ENCODE measurements at regions not wholly inside any gene's neighbourhood (a gene's known extent, or its start where the extent isn't known, plus 50 kb on each side); places are given as distances from the start of the nearest gene placed in this dataset.

DNA sequence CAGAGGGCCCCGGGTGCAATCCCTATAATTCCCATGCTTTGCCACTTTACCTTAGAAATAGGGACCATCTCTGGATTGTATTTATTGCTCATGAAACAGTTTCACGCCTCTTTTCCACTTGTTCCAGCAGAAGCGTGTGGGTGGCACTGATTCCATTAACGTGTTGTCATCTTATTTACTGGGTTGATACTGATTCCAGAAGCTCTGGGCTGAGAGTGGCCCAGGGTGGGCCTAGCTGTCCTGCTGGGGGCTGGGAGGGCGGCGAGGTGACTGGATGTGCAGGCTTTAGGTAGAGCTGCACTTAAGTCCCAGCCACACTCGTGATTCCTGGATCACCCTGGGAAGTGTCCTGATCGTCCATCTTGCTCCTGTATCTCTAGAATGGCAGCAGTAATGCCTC, 155.0 kb downstream of the TEX29 start:
- DNase-seq (ENCODE audit: low spot score) = no peak

DNA sequence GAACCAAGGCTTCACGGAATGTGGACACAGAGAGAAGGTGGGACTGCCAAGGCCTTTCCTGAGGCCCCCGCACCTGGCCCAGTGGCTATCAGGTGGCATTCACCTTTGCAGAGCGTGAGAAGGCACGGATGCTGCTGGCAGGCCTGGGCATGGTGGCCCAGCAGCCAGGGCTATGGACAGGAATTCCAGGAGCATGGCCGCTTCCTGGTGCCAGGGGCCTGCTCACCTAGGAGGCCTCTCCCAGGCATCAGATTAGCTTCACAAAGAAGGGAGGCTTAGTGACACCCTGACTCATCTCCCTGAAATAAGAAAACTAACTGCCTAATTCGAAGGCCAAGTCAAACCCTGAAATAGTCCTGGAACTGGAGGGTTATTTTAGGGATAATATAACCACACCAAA, 155.8 kb downstream of the TEX29 start:
- no peak for DNase-seq (ENCODE audit: low spot score)

DNA sequence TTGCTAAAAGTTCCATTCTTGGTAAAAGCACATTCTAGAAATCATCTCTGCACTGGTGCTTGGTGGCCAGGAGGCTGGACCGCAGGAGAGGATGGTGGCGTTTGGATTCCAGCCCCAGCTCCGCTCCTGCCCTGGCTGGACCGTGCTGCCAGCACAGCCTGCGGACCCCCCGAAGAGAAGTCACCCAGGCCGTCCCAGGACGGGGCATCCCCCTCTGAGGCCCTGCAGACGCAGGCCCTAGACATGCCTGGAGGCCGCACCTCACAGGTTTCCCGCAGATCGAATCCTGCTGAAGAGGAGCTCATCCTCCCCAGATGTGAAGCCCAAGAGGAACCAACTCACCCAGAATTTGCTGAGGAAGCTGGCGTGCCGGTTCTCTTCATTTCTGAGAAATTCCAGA, 159.0 kb downstream of the TEX29 start:
- DNase-seq (ENCODE audit: low spot score) = no peak

DNA sequence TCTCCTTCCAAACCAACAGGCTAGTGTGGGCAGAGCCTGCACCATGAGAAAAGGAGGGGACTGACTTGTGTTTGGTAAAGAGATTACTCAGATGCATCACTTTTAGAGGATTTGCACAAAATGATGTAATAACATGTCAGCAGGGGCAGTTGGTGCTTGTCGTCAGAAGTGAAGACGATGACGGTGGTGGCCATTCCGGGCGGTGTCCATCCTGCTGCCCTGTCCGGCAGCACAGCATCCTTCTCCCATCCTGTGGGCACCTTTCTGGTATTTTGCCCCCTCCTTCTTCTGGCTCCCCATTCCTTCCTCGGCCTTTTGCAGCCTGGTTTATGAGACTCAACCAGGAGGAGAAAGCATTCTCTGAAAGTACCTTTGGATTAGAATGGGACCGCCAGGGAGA, 160.1 kb downstream of the TEX29 start:
- DNase-seq (ENCODE audit: low spot score) = no peak

DNA sequence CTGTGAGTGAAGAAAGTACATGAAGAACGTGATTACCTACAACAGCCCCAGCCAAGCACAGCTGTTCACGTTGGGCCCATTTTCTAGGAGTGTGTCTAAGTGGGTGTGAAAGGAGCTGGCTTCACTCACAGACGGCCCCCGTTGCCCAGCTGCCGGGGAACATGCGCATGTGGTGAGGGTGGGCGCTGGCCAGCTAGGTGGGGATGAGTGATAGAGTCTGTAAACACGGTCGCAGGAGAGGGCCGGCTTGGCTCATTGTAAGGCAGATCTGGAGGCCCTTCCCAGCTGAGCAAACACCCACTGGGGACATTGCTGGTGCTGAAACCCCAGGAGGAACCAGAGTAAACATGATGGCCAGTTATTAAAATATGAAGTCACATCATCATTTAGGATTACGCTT, 160.5 kb downstream of the TEX29 start:
- DNase-seq (ENCODE audit: low spot score) = no peak

DNA sequence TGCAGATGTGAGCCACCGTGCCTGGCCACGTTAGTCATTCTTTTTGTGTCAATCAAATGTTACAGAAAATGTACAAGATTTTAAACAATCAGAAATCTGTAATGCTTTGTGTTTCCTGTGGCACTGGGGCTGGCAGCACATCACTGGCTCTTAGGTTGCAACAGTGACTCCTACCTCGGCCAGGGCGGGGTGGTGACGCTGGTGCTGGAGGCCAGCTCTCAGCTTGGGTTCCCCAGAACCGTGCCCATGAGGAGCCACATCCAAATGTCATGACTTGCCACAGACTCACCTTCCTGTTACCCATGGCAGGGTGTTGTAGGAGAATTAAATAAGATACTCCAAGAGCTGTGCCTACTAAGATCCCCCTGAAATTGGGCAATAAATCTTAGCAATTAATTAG, 161.7 kb downstream of the TEX29 start:
- DNase-seq (ENCODE audit: low spot score) = no peak

DNA sequence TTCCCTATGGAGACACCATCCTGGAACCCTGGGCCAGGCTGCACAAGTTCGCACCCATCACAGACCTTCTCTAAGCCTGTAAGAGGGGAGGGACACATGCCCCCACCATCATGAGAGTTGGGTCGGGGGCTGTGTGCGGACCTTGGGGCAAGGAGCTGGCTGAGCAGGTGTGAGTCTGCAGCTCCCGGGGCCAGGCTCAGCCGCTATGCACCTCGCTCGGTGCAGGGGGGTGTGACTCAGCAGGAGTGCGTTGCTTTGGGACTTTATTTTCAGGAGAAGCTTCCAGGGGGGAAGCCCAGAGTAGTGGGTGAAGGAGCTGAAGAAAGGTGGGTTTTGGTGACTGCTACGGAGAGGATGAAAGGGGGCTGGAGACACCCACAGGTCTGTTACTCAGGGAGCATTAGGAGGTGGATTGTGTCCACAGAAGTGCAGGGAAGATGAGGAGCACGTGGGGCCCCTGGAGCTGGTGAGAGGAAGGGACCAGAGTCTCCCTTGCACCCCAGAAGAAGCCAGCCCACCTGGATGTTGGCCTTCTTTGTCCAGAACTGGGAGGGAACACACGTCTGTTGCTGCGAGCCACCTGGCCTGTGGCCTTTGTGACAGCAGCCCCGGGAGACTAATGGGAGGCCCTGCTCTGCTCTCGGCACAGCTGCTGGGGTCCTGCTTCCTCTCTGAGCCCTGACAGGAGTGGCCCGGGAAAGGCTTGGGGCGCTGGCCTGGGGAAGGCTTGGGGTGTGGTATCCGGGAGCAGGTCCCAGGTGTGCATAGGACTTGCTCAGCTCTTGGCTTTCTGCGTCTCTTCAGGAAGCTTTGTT, 162.6 kb downstream of the TEX29 start:
- no peak for DNase-seq (ENCODE audit: low spot score)

DNA sequence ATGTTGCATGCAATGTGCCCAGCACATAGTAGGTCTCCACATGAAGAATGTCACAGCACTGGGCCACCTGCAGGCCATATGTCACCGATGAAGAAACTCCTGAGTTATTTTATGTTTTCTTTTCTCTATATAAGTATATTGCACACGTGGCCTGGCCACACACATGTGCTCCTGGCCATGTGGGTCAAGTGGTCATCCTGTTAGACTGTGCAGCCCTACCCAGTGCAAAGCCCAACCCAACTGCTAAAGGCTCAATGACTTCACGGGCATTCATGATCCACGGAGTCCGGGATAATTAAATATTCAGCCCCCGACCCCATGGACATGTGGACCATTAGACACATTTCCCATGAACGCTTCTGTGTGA, 163.2 kb downstream of the TEX29 start:
- DNase-seq (ENCODE audit: low spot score) = no peak

DNA sequence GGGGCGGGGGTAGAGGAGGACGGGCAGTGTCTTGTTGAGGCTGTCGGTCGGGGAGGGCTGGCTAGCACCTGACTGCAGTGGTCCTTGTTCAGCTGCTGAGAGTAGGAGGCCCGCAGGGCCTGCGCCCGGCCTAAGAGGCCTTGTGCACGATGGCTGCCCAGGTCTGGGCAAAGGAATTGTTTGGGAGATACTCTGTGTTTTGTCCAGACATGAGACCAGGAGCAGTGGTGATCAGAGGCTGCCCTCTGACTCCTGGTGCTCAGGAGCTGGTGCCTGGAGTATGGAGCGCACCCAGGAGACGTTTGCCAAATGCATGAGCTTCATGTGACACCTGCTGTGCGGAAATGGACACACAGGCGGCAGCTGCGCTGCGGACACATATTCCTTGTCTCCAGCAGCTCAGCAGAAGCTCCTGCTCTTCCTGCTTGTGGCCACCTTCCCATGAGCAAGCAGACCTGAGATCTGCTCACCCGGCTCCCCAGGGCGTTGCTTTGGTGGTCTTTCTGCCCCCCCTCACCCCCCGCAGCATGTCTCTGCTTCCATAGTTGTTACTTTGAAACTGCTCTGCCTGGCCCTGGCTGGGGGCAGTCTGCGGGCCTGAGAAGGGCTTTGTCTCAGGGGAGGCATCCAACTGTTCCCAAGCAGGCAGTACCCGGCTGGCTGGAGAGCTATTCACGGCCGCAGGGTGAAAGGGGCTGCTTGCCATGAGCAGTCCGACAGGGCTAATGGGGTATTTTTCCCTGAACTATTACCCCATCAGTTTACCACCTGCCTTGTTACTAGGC, 163.9 kb downstream of the TEX29 start:
- no peak for DNase-seq (ENCODE audit: low spot score)

DNA sequence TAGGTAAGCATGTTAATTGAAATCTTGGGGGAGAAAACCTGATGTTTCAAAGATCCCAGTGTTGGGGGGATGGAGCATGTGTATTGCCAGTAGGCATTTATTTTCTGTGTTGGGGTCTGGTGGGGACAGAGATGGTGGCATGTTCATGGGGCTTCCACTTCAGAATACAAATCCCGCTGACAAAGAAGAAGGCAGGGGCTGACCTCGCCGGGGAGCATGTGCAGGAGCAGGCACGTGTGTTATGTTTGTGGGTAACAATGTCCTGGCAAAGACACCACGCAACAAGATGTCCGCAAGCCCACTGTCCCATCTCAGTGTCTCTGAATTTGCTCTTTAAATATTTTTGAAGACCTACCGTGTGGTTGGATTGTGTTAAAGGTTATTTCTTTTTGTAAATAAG, 164.5 kb downstream of the TEX29 start:
- DNase-seq (ENCODE audit: low spot score) = no peak

DNA sequence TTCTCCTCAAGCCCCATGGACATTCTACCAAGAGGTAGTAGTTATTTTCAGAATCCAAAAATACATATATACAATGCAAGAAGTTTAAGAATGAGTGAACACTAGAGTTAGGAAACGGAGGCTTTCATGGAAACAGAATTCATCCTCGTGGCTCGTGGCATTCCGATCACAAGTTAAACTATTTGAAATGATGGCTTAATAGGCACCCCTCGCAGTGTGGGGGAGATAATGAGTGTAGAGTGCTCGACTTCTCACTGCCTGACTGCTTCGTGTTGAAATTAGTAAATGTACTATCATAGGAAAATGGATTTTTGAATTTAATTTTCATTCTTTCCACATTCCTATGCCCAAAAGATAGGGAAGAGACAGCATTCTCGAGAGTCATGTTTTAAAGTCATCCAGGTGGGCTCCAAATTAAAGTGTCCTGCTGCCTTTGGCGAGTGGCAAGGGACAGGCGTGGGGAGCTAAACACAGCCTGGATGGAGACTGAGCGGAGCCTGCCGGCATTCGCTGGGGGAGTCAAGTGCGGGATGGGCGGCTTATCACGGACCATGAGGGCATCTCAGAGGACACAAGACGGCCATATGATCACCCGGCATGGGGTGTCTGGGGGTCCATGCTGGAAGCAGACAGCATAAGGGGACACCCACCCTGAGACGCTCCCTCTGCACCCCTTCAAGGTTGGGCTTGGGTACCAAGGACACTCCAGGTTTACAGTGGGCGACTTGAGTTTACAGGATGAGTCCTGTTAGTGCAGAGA, 165.2 kb downstream of the TEX29 start:
- no peak for DNase-seq (ENCODE audit: low spot score)

DNA sequence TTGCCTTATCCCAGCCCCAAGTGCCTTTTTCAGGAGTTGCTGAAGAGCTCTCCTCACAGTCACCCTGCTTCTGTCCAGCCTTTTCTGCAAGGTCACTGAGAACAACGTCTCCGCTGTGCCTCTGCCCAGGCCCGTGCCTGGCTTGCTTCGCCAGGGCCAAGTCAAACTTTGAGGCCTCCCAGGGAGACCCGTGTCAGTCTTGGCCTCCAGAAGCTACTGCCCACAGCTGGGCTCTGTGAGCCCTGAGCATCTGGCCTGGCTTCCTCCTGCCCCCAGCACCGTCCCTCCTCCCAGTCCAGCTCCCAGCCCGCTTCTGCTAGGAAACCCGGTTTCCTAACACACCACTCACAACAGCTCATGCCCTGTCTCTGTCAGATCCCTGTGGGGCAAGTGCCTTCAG, 165.9 kb downstream of the TEX29 start:
- DNase-seq (ENCODE audit: low spot score) = no peak

DNA sequence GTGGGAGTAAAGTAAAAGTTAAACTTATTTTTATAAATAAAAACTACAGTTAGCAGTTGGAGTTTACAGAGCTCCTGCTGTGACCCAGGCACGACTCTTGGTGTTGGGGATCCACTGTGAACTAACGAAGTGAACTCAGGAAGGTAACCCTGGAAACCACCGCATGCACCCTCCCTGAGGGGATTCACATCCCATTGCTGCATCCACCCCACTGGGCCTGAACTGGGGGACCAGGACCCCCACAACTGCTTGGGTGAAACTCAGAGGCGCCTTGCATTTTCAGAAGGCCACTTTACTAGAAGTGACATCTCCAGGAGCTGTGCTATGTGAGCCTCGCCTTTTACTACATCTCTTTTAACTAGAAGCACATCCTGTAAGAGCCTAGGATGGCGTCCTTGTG, 166.4 kb downstream of the TEX29 start:
- no peak for DNase-seq (ENCODE audit: low spot score)

DNA sequence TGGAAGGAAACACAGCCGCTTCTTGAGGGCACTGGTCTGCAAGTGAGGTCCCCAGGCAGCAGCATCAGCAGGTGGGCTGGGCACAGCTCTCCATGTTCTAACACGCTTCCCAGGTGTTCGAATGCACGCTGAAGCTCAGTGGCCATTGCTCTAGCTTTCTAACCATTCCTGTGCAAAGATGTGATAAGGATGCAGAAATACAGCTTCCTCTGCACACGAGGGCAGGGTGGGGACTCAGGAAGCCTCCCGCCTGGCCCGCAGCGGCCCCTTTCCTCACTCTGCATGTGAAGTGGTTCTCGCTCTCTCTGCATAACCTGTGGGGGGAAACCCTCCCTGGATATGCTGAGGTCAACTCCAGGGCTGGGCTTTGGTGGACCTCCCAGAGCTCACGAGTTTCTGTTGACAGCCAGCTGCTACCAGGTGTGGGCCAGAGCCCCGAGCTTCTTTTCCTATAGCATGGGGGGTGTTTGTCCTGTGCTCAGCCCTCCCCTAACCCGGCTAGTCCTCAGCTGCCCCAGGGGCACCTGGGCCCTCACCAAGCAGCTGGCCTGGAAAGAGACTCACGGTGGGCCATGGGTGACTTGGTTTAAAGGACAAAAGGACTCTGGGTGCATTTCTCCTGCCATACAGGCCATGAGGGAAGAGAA, 168.2 kb downstream of the TEX29 start:
- DNase-seq (ENCODE audit: low spot score) = no peak

DNA sequence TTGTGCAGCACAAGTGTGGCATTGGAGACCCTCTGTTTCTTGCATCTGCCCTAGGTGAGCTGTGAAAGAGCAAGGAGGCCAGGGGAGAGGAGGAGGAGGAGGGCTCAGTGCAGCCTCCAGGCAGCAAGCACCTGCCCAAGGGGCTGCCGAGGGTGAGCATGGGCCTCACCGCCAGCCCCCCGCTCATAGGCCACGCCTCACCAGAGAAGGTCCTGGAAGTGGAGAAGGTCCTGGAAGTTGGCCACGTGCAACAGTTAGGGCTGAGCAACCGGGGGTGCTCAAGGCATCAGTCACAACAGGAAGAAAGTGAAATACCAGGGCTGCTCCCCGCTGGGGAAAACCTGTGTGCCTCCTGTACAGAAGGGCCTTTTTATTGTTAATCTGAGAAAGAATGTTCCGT, 168.9 kb downstream of the TEX29 start:
- no peak for DNase-seq (ENCODE audit: low spot score)

DNA sequence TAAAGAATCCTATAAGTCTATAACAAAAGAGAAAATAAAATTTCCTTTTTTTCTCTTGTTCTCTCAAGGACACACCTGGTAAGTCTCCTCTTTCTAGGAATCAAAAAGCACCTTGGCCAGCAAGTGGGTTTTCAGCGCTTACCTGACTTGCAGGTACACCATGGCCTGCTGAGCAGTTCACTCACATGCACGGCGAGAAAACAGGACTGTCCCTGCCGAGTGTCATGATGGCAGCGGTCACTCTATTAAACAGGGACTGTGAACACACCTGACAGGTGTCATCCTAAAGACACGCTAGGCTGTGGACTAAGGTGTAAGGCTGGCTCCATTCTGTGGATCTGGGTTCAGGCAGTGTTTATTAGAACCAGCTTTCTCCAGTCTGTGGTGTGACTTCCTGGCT, 170.2 kb downstream of the TEX29 start:
- no peak for DNase-seq (ENCODE audit: low spot score)

DNA sequence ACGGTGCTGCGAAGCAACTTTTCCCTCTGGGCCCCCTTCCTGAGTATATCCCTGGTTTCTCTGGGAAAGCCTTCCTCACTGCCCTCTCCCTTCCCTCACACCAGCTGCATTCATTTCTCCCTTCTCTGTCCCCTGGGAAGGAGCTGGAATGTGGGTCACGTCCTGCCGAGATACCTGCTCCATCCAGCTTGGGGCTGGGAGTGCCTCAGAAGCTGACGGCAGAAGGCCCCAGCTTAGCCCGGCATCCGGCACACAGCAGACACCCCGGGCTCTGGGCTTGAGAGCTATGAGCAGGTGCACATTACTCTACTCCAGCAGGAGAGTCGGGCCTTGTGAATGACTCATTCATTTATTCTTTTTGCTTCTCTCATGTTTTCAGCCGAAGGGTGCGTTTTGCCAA, 170.6 kb downstream of the TEX29 start:
- DNase-seq (ENCODE audit: low spot score) = no peak

DNA sequence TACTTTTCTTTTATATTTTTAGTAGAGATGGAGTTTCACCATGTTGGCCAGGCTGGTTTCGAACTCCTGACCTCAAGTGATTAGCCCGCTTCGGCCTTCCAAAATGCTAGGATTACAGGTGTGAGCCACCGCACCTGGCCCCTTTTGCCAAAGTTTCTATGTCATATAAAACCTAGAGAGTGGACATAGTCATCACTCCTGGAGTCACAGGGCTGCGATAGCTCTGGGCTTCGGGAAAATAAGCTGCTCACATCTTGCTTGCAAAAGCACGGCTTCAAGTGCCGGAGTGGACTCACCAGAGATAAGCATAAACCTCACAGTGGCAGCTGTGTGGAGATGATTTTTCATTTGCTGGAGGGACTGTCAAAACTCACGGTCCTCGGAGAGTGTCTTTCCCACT, 171.2 kb downstream of the TEX29 start:
- DNase-seq (ENCODE audit: low spot score) = no peak

DNA sequence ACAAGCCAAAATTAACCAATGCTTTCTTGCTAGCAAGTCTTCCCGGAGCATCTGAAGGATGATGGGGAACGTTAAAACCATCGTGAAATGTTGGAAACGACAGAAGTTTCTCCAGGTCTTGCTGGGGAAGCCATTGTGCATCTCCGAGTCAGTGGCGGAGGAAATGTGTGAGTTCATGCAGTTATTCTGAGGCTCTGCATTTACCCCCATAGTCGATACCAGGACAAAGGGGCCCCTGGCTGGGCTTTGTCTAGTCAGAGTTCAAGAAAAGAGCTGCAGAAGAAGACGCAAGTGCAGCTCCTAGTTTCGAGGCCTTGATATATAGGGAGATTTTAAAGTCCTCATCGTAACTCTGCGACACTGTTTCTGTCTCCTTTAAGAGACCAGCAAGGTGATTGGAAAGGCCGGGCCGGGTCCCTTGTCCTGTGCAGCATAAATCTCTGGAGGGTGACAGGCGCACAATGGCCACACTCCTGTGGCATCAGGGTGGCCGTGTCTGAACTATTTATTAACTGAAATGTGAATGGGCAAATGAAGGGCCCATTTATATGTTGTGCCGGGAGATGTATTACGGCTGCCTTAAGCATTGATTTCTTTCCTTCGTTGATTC, 172.0 kb downstream of the TEX29 start:
- DNase-seq (ENCODE audit: low spot score) = no peak

DNA sequence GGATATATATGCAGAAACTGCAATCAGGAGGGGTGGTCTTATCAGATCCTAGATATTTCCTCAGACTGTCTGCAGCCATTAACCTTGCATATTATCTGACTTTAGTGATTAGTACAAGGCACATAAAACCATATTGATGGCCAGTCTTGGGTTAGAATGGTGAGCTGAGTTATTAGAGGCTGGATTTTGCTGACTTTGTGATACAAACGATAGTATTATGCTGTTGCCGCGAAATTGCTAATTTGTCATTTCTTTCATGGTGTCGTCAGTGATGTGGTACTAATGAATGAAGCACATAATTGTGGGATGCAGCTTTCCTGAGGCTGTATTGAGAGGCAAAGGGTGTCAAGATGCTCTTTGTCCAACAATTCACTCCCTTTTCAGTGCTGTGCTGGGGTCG, 172.5 kb downstream of the TEX29 start:
- DNase-seq (ENCODE audit: low spot score) = no peak

DNA sequence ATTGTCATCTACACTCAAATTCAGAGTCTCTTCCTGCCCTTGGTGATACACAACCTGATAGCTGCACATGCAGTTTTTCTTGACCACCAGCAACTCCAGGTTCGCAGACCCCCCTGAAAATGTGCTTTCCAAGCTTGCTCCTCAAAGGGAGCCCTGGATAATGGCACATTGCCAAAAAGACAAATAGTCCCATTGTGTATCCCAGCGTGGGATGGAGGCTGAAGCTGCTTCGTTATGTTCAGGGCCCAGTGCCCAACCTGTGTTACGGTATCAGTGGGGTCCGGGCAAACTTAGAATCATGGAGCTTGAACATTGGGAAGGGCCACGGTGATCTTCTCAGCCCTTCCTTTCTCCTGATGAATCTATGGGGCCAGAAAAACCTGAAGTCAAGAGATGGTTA, 173.0 kb downstream of the TEX29 start:
- DNase-seq (ENCODE audit: low spot score) = no peak

DNA sequence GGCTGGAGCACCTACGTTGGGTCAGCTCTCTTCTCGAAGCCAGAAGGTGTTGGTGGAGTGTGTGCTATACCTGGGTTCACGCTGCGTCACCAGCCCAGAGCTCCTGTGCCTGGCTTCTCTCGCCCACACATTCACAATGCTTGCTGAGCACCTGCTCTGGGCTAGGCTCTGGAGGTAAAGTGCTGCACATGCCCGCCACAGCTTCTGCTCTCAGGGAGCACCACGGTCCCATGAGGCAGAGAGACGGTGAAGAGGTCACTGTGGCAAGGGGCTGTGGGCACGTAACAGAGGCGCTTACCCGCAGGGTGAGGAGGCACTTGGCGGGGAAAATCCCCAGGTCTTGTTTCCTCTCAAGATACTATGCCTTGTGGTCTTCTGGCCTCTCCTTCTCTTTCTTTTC, 174.2 kb downstream of the TEX29 start:
- no peak for DNase-seq (ENCODE audit: low spot score)
